Right lobe of liver (tissue), 4 donors: ENCODE measurements at regions not wholly inside any gene's neighbourhood (a gene's known extent, or its start where the extent isn't known, plus 50 kb on each side); places are given as distances from the start of the nearest gene placed in this dataset.

ENCODE experiments used
- POLR2A ChIP-seq: fragments of 450-650 bp; IDR thresholded peaks from one replicate; pipeline ENCODE4 v1.6.1; 2017; ENCODE audit warnings: antibody characterized with exemption, mild to moderate bottlenecking
- TF ChIP-seq, protein P1 (sequence below), 4 donors: fragments of 200-600 bp in 3 of 4; fragments of 450-650 bp in 1 of 4; IDR thresholded peaks; one replicate each; pipeline versions ENCODE4 v1.5.1 to v1.8.0; 2016 to 2022; ENCODE audit warnings: antibody characterized with exemption in 4 of 4, mild to moderate bottlenecking in 2 of 4
- donor health status: DM: no; HTN: no; CAD: no.
- donor health status: DM: no; HTN: no; CAD: no.
- donor health status: DM: no; HTN: yes; CAD: no.

- TF ChIP-seq, protein P1, sequence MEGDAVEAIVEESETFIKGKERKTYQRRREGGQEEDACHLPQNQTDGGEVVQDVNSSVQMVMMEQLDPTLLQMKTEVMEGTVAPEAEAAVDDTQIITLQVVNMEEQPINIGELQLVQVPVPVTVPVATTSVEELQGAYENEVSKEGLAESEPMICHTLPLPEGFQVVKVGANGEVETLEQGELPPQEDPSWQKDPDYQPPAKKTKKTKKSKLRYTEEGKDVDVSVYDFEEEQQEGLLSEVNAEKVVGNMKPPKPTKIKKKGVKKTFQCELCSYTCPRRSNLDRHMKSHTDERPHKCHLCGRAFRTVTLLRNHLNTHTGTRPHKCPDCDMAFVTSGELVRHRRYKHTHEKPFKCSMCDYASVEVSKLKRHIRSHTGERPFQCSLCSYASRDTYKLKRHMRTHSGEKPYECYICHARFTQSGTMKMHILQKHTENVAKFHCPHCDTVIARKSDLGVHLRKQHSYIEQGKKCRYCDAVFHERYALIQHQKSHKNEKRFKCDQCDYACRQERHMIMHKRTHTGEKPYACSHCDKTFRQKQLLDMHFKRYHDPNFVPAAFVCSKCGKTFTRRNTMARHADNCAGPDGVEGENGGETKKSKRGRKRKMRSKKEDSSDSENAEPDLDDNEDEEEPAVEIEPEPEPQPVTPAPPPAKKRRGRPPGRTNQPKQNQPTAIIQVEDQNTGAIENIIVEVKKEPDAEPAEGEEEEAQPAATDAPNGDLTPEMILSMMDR (IDR thresholded peaks at IDR 0.05): no peak
- no peak for TF ChIP-seq POLR2A
Observed at GRCh38 chr10:44306147-44306710, 78.7 kb downstream of the CXCL12 start.
